ENCODE measurements at regions not wholly inside any gene's neighbourhood (a gene's known extent, or its start where the extent isn't known, plus 50 kb on each side); places are given as distances from the start of the nearest gene placed in this dataset.

DNA sequence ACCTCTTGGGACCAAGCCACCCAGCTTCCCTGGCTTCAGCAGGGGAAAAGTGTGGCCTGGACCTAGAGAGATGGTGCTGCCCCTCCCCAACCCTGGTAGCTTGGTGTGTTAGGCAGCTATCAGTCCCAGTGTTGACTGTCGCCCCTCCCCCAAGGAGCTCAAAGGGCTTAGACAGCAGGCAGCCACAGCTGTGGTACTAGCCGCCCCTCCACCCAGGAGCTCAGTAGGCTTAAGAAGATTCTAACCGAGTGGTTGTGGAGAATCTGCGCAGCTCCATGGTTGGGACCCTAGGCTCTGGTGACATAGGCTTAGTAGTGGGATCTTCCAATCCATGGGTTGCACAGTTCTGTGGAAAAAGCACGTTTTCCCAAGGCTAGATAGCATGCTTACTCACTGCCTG is 458.4 kb upstream of the LRRC4C start:
- H3K79me2 ChIP-seq: no peaks in the 10 kb centered on the region

DNA sequence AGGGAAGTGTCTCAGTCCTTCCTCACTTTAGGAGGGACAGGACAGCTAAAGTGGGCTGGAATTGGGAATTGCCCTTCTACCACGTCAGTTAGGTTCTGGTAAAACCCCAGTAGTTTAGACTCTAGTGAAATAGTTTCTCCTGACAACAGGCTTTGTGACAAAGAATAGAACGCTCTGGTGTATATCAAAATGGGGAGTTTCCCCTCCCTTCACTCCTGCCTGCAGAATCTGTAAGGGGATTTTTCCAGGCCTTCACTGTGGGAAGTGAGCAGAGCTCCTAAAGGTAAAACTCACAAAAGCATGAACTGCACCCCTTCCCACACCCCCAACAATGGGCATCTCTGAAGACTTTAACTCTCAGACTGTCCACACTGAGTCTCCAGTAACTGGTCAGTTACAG is 460.9 kb upstream of the LRRC4C start:
- Histone ChIP-seq H3K9me3 (ENCODE audit: control insufficient read depth, low read length) (no peaks in the 10 kb centered on the region), H3K27ac (no peak overlapping the region), H3K79me2 (no peaks in the 10 kb centered on the region), H2AFZ (no peak overlapping the region), H3K4me3 (ENCODE audit: low read depth, low read length) (no peak overlapping the region), H3K27me3 (ENCODE audit: control insufficient read depth, insufficient read depth, low read length) (no peaks in the 10 kb centered on the region), H3K4me1 (no peaks in the 10 kb centered on the region), H3K9ac (no peak overlapping the region), H3K4me2 (ENCODE audit: low read length) (no peak overlapping the region), H3K36me3 (ENCODE audit: control insufficient read depth, insufficient read depth, low read length) (no peaks in the 10 kb centered on the region)
- TF ChIP-seq, protein P1, sequence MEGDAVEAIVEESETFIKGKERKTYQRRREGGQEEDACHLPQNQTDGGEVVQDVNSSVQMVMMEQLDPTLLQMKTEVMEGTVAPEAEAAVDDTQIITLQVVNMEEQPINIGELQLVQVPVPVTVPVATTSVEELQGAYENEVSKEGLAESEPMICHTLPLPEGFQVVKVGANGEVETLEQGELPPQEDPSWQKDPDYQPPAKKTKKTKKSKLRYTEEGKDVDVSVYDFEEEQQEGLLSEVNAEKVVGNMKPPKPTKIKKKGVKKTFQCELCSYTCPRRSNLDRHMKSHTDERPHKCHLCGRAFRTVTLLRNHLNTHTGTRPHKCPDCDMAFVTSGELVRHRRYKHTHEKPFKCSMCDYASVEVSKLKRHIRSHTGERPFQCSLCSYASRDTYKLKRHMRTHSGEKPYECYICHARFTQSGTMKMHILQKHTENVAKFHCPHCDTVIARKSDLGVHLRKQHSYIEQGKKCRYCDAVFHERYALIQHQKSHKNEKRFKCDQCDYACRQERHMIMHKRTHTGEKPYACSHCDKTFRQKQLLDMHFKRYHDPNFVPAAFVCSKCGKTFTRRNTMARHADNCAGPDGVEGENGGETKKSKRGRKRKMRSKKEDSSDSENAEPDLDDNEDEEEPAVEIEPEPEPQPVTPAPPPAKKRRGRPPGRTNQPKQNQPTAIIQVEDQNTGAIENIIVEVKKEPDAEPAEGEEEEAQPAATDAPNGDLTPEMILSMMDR (IDR thresholded peaks at IDR 0.05): no peak

More for the DNA sequence above, 458.4 kb upstream of the LRRC4C start:
- Histone ChIP-seq H3K27me3 (ENCODE audit: control insufficient read depth, insufficient read depth, low read length) (no peaks in the 10 kb centered on the region), H3K4me2 (ENCODE audit: low read length) (no peak overlapping the region), H3K27ac (no peak overlapping the region), H3K9ac (no peak overlapping the region), H3K9me3 (ENCODE audit: control insufficient read depth, low read length) (no peaks in the 10 kb centered on the region), H3K4me1 (no peaks in the 10 kb centered on the region), H2AFZ (no peak overlapping the region), H3K4me3 (ENCODE audit: low read depth, low read length) (no peak overlapping the region), H3K36me3 (ENCODE audit: control insufficient read depth, insufficient read depth, low read length) (no peaks in the 10 kb centered on the region)
- TF ChIP-seq, protein P1 (IDR thresholded peaks at IDR 0.05): no peak

DNA sequence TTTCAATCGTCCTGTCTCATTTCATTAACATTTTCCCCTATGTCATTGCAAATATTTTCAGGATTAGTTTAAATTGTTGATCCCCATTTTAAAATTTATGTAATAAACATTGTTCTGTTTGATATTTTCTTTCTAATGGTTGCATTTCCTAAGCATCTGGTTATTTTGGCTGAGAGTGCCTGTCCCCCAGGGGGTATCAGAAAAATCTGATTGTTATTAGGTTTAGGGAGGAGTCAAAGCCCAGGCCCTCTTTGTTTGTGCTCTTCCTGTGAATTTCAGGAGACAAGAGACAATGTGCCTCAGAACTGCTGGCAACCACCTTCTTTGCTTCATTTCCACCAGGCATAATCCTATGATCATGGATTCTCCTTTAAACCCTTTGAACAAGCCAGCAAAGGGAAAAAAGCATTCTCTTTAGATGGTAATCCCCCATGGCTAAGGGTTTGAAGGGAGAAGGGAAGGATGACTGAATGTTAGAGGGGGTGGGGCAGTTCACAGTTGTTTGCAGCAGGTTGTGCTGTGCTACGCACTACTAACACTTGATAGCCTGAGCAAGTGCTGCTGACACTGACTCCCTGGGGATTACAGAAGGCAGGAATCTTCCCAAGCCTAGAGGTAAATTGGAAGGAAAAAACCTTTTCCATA is 462.4 kb upstream of the LRRC4C start:
- Histone ChIP-seq H3K27me3 (ENCODE audit: control insufficient read depth, insufficient read depth, low read length) (no peaks in the 10 kb centered on the region), H3K79me2 (no peaks in the 10 kb centered on the region), H3K9me3 (ENCODE audit: control insufficient read depth, low read length) (no peaks in the 10 kb centered on the region), H3K36me3 (ENCODE audit: control insufficient read depth, insufficient read depth, low read length) (no peaks in the 10 kb centered on the region), H3K27ac (no peak overlapping the region), H2AFZ (no peak overlapping the region), H3K4me3 (ENCODE audit: low read depth, low read length) (no peak overlapping the region), H3K4me2 (ENCODE audit: low read length) (no peak overlapping the region), H3K4me1 (no peaks in the 10 kb centered on the region), H3K9ac (no peak overlapping the region)
- TF ChIP-seq, protein P1 (IDR thresholded peaks at IDR 0.05): no peak

DNA sequence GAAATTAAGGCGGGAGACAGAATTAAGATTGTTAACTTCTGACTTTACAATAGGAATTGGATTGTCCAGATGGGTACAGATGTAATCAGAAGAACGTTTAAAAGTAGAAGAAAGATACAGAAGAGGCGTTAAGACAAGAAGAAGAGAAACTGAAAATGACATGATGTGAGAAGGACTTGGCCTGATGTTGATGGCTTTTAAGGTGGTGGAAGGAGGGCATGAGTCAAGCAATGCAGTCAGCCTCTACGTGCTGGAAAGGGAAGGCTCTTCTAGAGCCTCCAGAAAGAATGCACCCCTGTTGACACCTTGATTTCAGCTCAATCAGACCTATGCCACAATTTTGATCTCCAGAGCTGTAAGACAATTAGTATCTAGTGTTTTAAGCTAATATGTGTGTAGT is 466.9 kb upstream of the LRRC4C start:
- Histone ChIP-seq H3K4me3 (ENCODE audit: low read depth, low read length) (no peak overlapping the region), H3K9ac (no peak overlapping the region), H3K79me2 (no peaks in the 10 kb centered on the region), H3K4me1 (no peaks in the 10 kb centered on the region), H3K27ac (no peak overlapping the region), H3K27me3 (ENCODE audit: control insufficient read depth, insufficient read depth, low read length) (no peaks in the 10 kb centered on the region), H3K36me3 (ENCODE audit: control insufficient read depth, insufficient read depth, low read length) (no peaks in the 10 kb centered on the region), H3K4me2 (ENCODE audit: low read length) (no peak overlapping the region), H3K9me3 (ENCODE audit: control insufficient read depth, low read length) (no peaks in the 10 kb centered on the region), H2AFZ (no peak overlapping the region)
- TF ChIP-seq, protein P1 (IDR thresholded peaks at IDR 0.05): no peak

DNA sequence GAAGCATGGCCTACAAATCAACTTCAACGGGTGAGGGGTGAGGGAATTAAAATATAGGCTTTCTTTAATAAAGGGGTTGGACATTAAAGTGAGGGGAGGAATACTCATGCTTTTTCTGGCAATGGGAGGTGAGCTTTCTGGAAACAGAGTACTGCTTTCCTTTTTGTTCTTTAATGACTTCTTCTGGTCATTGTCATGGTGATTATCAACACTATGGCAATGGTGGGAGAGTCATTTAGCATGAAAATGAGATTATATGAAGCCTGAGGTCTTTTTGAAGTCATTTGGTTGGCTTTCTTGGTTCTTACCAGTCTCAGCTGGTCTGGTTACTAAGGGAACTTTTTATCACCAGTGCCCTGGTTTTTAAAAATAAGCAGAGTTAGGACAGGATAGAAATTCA is 475.8 kb upstream of the LRRC4C start:
- Histone ChIP-seq H3K9ac (no peak overlapping the region), H3K4me2 (ENCODE audit: low read length) (no peak overlapping the region), H2AFZ (no peak overlapping the region), H3K4me3 (ENCODE audit: low read depth, low read length) (no peak overlapping the region), H3K36me3 (ENCODE audit: control insufficient read depth, insufficient read depth, low read length) (no peaks in the 10 kb centered on the region), H3K4me1 (no peaks in the 10 kb centered on the region), H3K79me2 (no peaks in the 10 kb centered on the region), H3K27me3 (ENCODE audit: control insufficient read depth, insufficient read depth, low read length) (no peaks in the 10 kb centered on the region), H3K9me3 (ENCODE audit: control insufficient read depth, low read length) (no peaks in the 10 kb centered on the region), H3K27ac (no peak overlapping the region)
- TF ChIP-seq, protein P1 (IDR thresholded peaks at IDR 0.05): no peak

All from parathyroid adenoma (tissue), 2 donors.